GM12874 (cell line): ENCODE measurements at regions not wholly inside any gene's neighbourhood (a gene's known extent, or its start where the extent isn't known, plus 50 kb on each side); places are given as distances from the start of the nearest gene placed in this dataset.

Experiments used
- CTCF ChIP-seq: IDR thresholded peaks from 2 replicates; pipeline ENCODE4 v1.5.1; 2011; ENCODE audit warnings: low read depth, mild to moderate bottlenecking, control low read depth, low read length, moderate library complexity; ENCODE audit not compliant: insufficient read depth

- TF ChIP-seq CTCF = no peak
These were observed 130.0 kb upstream of the ZNF648 start for GRCh38 chr1:182191381-182192115.

- TF ChIP-seq CTCF = no peak
These were observed 128.1 kb upstream of the ZNF648 start for GRCh38 chr1:182189535-182190066.

GRCh38 chr1:182186757-182187146 is 125.2 kb upstream of the ZNF648 start:
- no peak for TF ChIP-seq CTCF

- TF ChIP-seq CTCF = no peak
These were observed 124.6 kb upstream of the ZNF648 start for GRCh38 chr1:182185842-182186756.

- no peak for TF ChIP-seq CTCF
These were observed 123.6 kb upstream of the ZNF648 start for GRCh38 chr1:182185136-182185535.

- no peak for TF ChIP-seq CTCF
These were observed 122.1 kb upstream of the ZNF648 start for GRCh38 chr1:182183606-182184005.

GRCh38 chr1:182182311-182182710 is 120.8 kb upstream of the ZNF648 start:
- no peak for TF ChIP-seq CTCF
